ENCODE measurements at regions not wholly inside any gene's neighbourhood (a gene's known extent, or its start where the extent isn't known, plus 50 kb on each side); places are given as distances from the start of the nearest gene placed in this dataset.
A peak's percentile ranks its signal among the peaks of the same experiment; 100 is the strongest.

DNA sequence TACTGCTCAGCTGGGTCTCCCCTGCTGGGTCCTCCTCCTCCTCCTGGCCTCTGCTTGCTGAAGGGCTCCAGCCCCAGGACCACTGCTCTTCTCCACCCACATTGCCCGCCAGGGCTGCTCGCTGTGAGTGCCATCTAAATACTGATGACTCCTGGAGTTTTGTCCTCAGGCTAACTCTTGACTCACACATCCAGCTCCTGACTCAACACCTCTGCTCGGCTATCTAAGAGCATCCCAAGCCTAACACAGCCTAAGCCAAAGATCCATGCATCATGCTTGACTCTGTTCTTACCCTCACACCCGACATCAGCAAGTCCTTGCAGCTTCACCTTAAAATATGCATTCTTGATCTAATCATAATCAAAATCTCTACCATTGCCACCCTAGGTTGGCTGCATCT lies 260.2 kb downstream of the KLF13 start:
- H3K4me3 ChIP-seq (ENCODE audit: low read depth, low read length), result no peak overlapping the region
- H3K36me3 ChIP-seq (ENCODE audit: control insufficient read depth, insufficient read depth, low read length), result no peaks in the 10 kb centered on the region
- no peaks in the 10 kb centered on the region for H3K27me3 ChIP-seq (ENCODE audit: control insufficient read depth, insufficient read depth, low read length)
- DNase-seq (ENCODE audit: low read depth), result peak; percentile 55
- TF ChIP-seq, protein P1, sequence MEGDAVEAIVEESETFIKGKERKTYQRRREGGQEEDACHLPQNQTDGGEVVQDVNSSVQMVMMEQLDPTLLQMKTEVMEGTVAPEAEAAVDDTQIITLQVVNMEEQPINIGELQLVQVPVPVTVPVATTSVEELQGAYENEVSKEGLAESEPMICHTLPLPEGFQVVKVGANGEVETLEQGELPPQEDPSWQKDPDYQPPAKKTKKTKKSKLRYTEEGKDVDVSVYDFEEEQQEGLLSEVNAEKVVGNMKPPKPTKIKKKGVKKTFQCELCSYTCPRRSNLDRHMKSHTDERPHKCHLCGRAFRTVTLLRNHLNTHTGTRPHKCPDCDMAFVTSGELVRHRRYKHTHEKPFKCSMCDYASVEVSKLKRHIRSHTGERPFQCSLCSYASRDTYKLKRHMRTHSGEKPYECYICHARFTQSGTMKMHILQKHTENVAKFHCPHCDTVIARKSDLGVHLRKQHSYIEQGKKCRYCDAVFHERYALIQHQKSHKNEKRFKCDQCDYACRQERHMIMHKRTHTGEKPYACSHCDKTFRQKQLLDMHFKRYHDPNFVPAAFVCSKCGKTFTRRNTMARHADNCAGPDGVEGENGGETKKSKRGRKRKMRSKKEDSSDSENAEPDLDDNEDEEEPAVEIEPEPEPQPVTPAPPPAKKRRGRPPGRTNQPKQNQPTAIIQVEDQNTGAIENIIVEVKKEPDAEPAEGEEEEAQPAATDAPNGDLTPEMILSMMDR (IDR thresholded peaks at IDR 0.05; ENCODE audit: insufficient read depth, low read length, severe bottlenecking), result no peak
- FAIRE-seq, result no peak

DNA sequence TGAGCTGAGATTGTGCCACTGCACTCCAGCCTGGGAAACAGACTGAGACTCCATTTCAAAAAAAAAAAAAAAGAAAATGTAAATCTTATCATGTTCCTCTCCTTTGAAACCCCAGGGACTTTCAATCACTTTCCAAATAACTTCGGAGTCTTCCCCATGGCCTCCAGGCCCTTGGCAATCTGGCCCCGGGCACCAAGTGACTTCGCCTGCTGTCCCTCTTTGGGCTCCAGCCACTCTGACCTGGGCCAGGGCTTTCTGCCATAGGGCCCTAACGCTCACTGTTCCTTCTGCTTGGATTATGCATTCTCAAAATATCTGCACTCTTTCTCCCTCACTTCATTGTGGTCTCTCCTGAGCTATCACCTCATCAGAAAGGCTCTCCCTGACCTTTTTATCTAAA lies 260.9 kb downstream of the KLF13 start:
- Histone ChIP-seq H3K27me3 (ENCODE audit: control insufficient read depth, insufficient read depth, low read length) (no peaks in the 10 kb centered on the region), H3K4me3 (ENCODE audit: low read depth, low read length) (no peak overlapping the region), H3K36me3 (ENCODE audit: control insufficient read depth, insufficient read depth, low read length) (no peaks in the 10 kb centered on the region)
- TF ChIP-seq, protein P1 (IDR thresholded peaks at IDR 0.05; ENCODE audit: insufficient read depth, low read length, severe bottlenecking), result no peak
- DNase-seq (ENCODE audit: low read depth) (no peak), FAIRE-seq (no peak)

DNA sequence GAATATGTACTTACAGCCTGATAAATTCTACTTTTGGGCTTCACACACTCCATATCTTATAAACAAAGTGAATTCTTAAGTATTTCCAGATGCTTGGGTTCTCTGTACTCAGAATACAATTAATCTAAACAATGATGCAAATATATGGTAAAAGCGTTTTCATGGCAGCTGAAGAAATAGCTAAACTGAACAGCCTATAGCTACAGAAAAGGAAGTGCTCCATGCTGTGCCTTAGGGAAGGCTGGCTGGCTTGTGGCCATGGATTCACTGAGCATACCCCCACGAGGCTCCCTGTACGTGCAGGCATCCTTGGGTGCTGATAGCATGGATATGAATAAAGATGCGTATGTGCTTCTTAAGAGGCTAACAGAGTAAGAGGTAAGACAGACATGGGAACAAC lies 264.0 kb downstream of the KLF13 start:
- H3K36me3 ChIP-seq (ENCODE audit: control insufficient read depth, insufficient read depth, low read length), result no peaks in the 10 kb centered on the region
- no peak overlapping the region for H3K4me3 ChIP-seq (ENCODE audit: low read depth, low read length)
- TF ChIP-seq, protein P1 (IDR thresholded peaks at IDR 0.05; ENCODE audit: insufficient read depth, low read length, severe bottlenecking), result no peak
- H3K27me3 ChIP-seq (ENCODE audit: control insufficient read depth, insufficient read depth, low read length), result no peaks in the 10 kb centered on the region
- FAIRE-seq (no peak), DNase-seq (ENCODE audit: low read depth) (no peak)

DNA sequence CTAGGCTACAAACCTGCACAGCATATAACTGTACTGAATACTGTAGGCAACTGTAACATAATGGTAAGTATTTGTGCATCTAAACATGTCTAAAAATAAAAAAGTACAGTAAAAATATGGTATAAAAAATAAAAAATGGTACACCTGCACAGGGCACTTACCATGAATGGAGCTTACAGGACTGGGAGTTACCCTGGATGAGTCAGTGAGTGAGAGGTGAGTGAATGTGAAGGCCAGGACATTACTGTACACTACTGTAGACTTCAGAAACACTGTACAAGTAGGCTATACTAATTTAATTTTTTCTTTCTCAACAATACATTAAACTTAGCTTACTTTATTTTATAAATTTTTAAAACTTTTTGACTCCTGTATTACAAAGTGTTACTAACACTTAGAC lies 265.3 kb downstream of the KLF13 start:
- no peaks in the 10 kb centered on the region for H3K27me3 ChIP-seq (ENCODE audit: control insufficient read depth, insufficient read depth, low read length)
- FAIRE-seq, result no peak
- TF ChIP-seq, protein P1 (IDR thresholded peaks at IDR 0.05; ENCODE audit: insufficient read depth, low read length, severe bottlenecking), result no peak
- no peak overlapping the region for H3K4me3 ChIP-seq (ENCODE audit: low read depth, low read length)
- H3K36me3 ChIP-seq (ENCODE audit: control insufficient read depth, insufficient read depth, low read length), result no peaks in the 10 kb centered on the region
- peak; percentile 30 for DNase-seq (ENCODE audit: low read depth)

DNA sequence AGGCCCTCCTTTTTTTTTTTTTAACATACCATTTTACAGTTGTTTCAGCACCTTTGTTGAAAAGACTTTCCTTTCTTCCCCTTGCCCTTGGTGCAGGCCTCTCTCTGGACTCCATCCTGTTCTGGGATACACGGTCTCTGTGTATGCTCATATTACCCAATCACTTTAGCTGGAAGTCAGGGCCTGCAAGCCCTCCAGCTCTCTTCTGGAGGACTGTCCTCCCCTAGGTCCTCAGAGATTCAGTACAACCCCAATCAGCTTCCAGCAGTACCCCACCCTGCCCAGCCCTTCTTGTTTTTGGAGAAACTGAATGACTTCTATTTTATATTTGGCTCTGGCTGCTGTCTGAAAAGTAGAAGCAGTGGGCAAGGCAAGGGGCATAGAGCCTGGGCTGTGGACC lies 270.8 kb downstream of the KLF13 start:
- Histone ChIP-seq H3K36me3 (ENCODE audit: control insufficient read depth, insufficient read depth, low read length) (no peaks in the 10 kb centered on the region), H3K27me3 (ENCODE audit: control insufficient read depth, insufficient read depth, low read length) (no peaks in the 10 kb centered on the region), H3K4me3 (ENCODE audit: low read depth, low read length) (no peak overlapping the region)
- FAIRE-seq (no peak), DNase-seq (ENCODE audit: low read depth) (no peak)
- TF ChIP-seq, protein P1 (IDR thresholded peaks at IDR 0.05; ENCODE audit: insufficient read depth, low read length, severe bottlenecking), result no peak

DNA sequence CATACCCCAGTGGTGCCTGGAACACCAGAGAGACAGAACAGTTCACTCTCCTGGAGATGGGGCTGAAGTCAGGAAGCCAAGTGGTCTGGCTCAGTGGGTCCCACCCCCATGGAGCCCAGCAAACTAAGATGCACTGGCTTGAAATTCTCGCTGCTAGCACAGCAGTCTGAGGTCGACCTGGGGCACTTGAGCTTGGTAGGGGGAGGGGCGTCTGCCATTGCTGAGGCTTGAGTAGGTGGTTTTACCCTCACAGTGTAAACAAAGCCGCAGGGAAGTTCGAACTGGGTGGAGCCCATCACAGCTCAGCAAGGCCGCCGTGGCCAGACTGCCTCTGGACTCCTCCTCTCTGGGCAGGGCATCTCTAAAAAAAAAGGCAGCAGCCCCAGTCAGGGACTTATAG lies 272.0 kb downstream of the KLF13 start:
- FAIRE-seq (no peak), DNase-seq (ENCODE audit: low read depth) (peak; percentile 41)

More for the DNA sequence above, 272.0 kb downstream of the KLF13 start:
- no peaks in the 10 kb centered on the region for H3K27me3 ChIP-seq (ENCODE audit: control insufficient read depth, insufficient read depth, low read length)
- TF ChIP-seq, protein P1 (IDR thresholded peaks at IDR 0.05; ENCODE audit: insufficient read depth, low read length, severe bottlenecking), result no peak
- H3K4me3 ChIP-seq (ENCODE audit: low read depth, low read length), result no peak overlapping the region
- H3K36me3 ChIP-seq (ENCODE audit: control insufficient read depth, insufficient read depth, low read length), result no peaks in the 10 kb centered on the region
